BLaER1 treated with 17β-estradiol and CSF1 and Interleukin-3, amounts not matched to agents 10 nM and 100 nM (cell line): ENCODE measurements at regions not wholly inside any gene's neighbourhood (a gene's known extent, or its start where the extent isn't known, plus 50 kb on each side); places are given as distances from the start of the nearest gene placed in this dataset.

ENCODE experiments used
- H3K27ac ChIP-seq, 11 experiments: shearing (Covaris generic); formaldehyde crosslinking; 2 replicates each; pipeline ENCODE4 v1.8.1; 2022
- H3K27me3 ChIP-seq, 11 experiments: shearing (Covaris generic); formaldehyde crosslinking; 2 replicates each; pipeline ENCODE4 v1.8.1; 2022
- H3K36me3 ChIP-seq, 11 experiments: shearing (Covaris generic); formaldehyde crosslinking; 2 replicates each; pipeline ENCODE4 v1.8.1; 2022
- H3K4me1 ChIP-seq, 10 experiments: shearing (Covaris generic); formaldehyde crosslinking; 2 replicates each; pipeline ENCODE4 v1.8.1; 2022
- H3K4me2 ChIP-seq, 11 experiments: shearing (Covaris generic); formaldehyde crosslinking; 2 replicates each; pipeline ENCODE4 v1.8.1; 2022
- H3K4me3 ChIP-seq, 10 experiments: shearing (Covaris generic); formaldehyde crosslinking; 2 replicates each; pipeline ENCODE4 v1.8.1; 2022
- H3K9ac ChIP-seq, 11 experiments: shearing (Covaris generic); formaldehyde crosslinking; 2 replicates each; pipeline ENCODE4 v1.8.1; 2022
- H3K9me3 ChIP-seq, 11 experiments: shearing (Covaris generic); formaldehyde crosslinking; replicated peaks in 1 of 11; 2 replicates each; pipeline ENCODE4 v1.8.1; 2022
- H4K20me1 ChIP-seq, 11 experiments: shearing (Covaris generic); formaldehyde crosslinking; 2 replicates each; pipeline ENCODE4 v1.8.1; 2022
- Cebpa-rat ChIP-seq, 11 experiments: shearing (Covaris generic); IDR thresholded peaks; 2 replicates each; pipeline ENCODE4 v1.8.1; 2022

DNA sequence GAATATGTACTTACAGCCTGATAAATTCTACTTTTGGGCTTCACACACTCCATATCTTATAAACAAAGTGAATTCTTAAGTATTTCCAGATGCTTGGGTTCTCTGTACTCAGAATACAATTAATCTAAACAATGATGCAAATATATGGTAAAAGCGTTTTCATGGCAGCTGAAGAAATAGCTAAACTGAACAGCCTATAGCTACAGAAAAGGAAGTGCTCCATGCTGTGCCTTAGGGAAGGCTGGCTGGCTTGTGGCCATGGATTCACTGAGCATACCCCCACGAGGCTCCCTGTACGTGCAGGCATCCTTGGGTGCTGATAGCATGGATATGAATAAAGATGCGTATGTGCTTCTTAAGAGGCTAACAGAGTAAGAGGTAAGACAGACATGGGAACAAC, 264.0 kb downstream of the KLF13 start:
- H3K4me2 ChIP-seq, result no peak overlapping the region
- no peak for TF ChIP-seq Cebpa-rat (IDR thresholded peaks at IDR 0.05)
- H3K4me3 ChIP-seq, result no peak overlapping the region
- H3K9ac ChIP-seq, result no peak overlapping the region
- no peaks in the 10 kb centered on the region for H3K4me1 ChIP-seq
- H3K36me3 ChIP-seq, result no peaks in the 10 kb centered on the region
- H4K20me1 ChIP-seq, result no peaks in the 10 kb centered on the region
- no peaks in the 10 kb centered on the region for H3K9me3 ChIP-seq
- H3K27me3 ChIP-seq, result no peaks in the 10 kb centered on the region
- H3K27ac ChIP-seq, result no peak overlapping the region

DNA sequence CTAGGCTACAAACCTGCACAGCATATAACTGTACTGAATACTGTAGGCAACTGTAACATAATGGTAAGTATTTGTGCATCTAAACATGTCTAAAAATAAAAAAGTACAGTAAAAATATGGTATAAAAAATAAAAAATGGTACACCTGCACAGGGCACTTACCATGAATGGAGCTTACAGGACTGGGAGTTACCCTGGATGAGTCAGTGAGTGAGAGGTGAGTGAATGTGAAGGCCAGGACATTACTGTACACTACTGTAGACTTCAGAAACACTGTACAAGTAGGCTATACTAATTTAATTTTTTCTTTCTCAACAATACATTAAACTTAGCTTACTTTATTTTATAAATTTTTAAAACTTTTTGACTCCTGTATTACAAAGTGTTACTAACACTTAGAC, 265.3 kb downstream of the KLF13 start:
- H3K9me3 ChIP-seq, result no peaks in the 10 kb centered on the region
- no peaks in the 10 kb centered on the region for H4K20me1 ChIP-seq
- H3K36me3 ChIP-seq, result no peaks in the 10 kb centered on the region
- no peak overlapping the region for H3K4me2 ChIP-seq
- no peak overlapping the region for H3K4me3 ChIP-seq
- no peak overlapping the region for H3K27ac ChIP-seq
- H3K27me3 ChIP-seq, result no peaks in the 10 kb centered on the region
- TF ChIP-seq Cebpa-rat (IDR thresholded peaks at IDR 0.05), result no peak
- no peak overlapping the region for H3K9ac ChIP-seq
- peaks cover 0 to 10% (median 0%) of the 10 kb centered on the region in 10 experiments; a peak in 3 of 20 replicates for H3K4me1 ChIP-seq

DNA sequence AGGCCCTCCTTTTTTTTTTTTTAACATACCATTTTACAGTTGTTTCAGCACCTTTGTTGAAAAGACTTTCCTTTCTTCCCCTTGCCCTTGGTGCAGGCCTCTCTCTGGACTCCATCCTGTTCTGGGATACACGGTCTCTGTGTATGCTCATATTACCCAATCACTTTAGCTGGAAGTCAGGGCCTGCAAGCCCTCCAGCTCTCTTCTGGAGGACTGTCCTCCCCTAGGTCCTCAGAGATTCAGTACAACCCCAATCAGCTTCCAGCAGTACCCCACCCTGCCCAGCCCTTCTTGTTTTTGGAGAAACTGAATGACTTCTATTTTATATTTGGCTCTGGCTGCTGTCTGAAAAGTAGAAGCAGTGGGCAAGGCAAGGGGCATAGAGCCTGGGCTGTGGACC, 270.8 kb downstream of the KLF13 start:
- H3K9ac ChIP-seq, result no peak overlapping the region
- no peaks in the 10 kb centered on the region for H4K20me1 ChIP-seq
- no peak for TF ChIP-seq Cebpa-rat (IDR thresholded peaks at IDR 0.05)
- H3K4me1 ChIP-seq, result peaks cover 0 to 12% (median 0%) of the 10 kb centered on the region in 10 experiments; a peak in 3 of 20 replicates
- H3K36me3 ChIP-seq, result no peaks in the 10 kb centered on the region
- no peak overlapping the region for H3K27ac ChIP-seq
- peaks cover 0 to 17% (median 3%) of the 10 kb centered on the region in 11 experiments; a peak in 7 of 22 replicates for H3K9me3 ChIP-seq
- no peaks in the 10 kb centered on the region for H3K27me3 ChIP-seq
- no peak overlapping the region for H3K4me3 ChIP-seq
- no peak overlapping the region for H3K4me2 ChIP-seq

DNA sequence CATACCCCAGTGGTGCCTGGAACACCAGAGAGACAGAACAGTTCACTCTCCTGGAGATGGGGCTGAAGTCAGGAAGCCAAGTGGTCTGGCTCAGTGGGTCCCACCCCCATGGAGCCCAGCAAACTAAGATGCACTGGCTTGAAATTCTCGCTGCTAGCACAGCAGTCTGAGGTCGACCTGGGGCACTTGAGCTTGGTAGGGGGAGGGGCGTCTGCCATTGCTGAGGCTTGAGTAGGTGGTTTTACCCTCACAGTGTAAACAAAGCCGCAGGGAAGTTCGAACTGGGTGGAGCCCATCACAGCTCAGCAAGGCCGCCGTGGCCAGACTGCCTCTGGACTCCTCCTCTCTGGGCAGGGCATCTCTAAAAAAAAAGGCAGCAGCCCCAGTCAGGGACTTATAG, 272.0 kb downstream of the KLF13 start:
- Histone ChIP-seq H3K4me3 (no peak overlapping the region), H4K20me1 (no peaks in the 10 kb centered on the region), H3K9me3 (peaks cover 0 to 24% (median 10%) of the 10 kb centered on the region in 11 experiments; a peak in 13 of 22 replicates), H3K27me3 (no peaks in the 10 kb centered on the region), H3K4me2 (no peak overlapping the region), H3K4me1 (peaks cover 0 to 12% (median 0%) of the 10 kb centered on the region in 10 experiments; a peak in 3 of 20 replicates), H3K9ac (no peak overlapping the region), H3K27ac (no peak overlapping the region), H3K36me3 (no peaks in the 10 kb centered on the region)
- no peak for TF ChIP-seq Cebpa-rat (IDR thresholded peaks at IDR 0.05)

DNA sequence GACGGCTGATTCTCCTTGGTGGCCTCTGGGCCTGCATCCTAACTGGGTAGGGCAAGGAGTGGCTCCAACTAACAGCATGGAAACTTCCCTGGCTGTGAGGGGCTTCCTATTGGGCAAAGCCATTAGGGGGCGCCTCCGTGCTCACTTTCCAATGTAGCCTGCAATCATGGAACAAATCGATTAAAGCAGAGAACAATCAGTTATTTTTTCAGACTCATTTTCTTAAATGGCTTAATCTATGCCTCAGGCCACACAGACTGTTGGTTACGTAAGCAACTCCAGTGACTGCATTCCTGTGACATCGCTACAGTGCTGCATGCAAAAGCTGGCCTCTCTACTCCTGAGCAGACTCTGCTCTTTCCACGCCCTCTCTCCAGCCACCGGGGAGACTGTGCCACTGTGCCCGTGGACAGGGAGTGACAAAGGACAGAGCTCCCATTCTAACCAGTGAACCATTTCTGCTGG, 278.9 kb downstream of the KLF13 start:
- no peak overlapping the region for H3K9ac ChIP-seq
- TF ChIP-seq Cebpa-rat (IDR thresholded peaks at IDR 0.05), result no peak
- H3K27ac ChIP-seq, result no peak overlapping the region

DNA sequence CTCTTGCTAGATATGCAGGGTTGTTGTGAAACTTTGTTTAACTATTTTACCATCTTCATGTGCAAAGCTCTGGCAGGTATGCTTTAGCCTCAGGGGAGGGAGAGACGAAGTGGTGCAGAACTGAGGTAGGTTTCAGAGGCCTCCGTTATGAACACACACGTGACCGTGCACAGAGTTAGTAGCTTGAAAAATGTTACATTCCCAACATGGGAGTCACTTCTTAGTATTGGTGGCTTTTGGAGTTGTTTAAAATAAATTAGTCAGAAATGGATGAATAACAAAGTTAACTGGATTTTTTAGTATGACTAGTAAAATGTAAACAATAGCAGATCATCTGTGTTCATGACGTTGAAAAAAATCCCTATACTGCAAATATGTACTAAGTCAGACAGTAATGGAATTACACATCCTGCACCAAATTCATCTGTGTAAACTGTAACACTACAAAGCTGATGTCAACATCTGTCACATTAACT, 279.6 kb downstream of the KLF13 start:
- Histone ChIP-seq H3K9me3 (peaks cover 0 to 11% (median 8%) of the 10 kb centered on the region in 11 experiments; a peak in 10 of 22 replicates), H3K27me3 (no peaks in the 10 kb centered on the region), H3K4me3 (no peak overlapping the region), H3K4me1 (peaks cover 0 to 17% (median 0%) of the 10 kb centered on the region in 10 experiments; a peak in 8 of 20 replicates), H4K20me1 (no peaks in the 10 kb centered on the region), H3K9ac (no peak overlapping the region), H3K4me2 (no peak overlapping the region), H3K27ac (no peak overlapping the region), H3K36me3 (no peaks in the 10 kb centered on the region)
- TF ChIP-seq Cebpa-rat (IDR thresholded peaks at IDR 0.05), result no peak

More for the DNA sequence above, 278.9 kb downstream of the KLF13 start:
- Histone ChIP-seq H3K9me3 (peaks cover 0 to 11% (median 8%) of the 10 kb centered on the region in 11 experiments; a peak in 10 of 22 replicates), H3K27me3 (no peaks in the 10 kb centered on the region), H4K20me1 (no peaks in the 10 kb centered on the region), H3K4me2 (no peak overlapping the region), H3K4me3 (no peak overlapping the region), H3K36me3 (no peaks in the 10 kb centered on the region), H3K4me1 (peaks cover 0 to 17% (median 0%) of the 10 kb centered on the region in 10 experiments; a peak in 8 of 20 replicates)

DNA sequence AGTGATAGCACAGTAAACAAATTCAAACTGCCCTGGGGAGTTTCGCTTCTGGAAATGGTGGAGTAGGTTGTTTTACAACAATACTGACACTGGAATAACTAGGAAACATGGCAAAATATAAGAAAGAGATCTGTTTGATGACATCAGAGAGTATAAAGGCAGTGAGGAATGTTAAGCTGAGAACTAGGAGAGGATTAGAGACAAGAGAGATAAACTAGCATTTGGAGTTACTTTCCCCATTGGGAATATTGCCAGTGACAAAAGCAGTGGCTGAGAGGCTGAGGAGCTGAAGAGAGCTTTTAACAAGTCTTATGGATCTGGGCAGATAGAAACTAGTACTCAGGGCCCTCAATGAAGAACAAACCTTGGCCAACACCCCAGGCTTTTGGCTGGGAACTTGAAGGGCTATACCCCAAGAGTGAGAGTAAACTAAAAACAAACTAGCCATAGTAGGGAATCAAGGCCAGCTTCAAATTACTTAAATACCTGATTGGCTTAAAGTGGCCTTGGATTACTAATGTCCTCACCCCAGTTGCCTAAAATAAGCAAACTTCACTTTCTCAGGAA, 280.4 kb downstream of the KLF13 start:
- Histone ChIP-seq H3K27me3 (no peaks in the 10 kb centered on the region), H3K36me3 (no peaks in the 10 kb centered on the region), H3K9me3 (peaks cover 0 to 11% (median 8%) of the 10 kb centered on the region in 11 experiments; a peak in 11 of 22 replicates), H4K20me1 (no peaks in the 10 kb centered on the region), H3K9ac (no peak overlapping the region), H3K4me3 (no peak overlapping the region), H3K4me2 (no peak overlapping the region), H3K27ac (no peak overlapping the region), H3K4me1 (peaks cover 0 to 17% (median 0%) of the 10 kb centered on the region in 10 experiments; a peak in 8 of 20 replicates)
- TF ChIP-seq Cebpa-rat (IDR thresholded peaks at IDR 0.05), result no peak

DNA sequence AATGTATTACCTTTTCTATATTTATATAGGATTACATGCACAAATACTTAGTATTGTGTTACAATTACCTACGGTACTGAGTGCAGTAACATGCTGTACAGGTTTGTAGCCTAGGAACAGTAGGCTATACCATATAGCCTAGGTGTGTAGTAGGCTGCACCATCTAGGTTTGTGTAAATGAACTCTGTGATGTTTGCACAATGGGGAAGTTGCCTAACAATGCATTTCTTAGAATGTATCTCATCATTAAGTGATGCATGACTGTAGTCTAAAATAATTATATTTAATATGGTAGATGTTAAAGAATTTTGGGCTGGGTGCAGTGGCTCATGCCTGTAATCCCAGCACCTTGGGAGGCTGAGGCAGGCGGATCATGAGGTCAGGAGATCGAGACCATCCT, 281.0 kb downstream of the KLF13 start:
- Histone ChIP-seq H3K27ac (no peak overlapping the region), H3K27me3 (no peaks in the 10 kb centered on the region), H4K20me1 (no peaks in the 10 kb centered on the region), H3K4me1 (peaks cover 0 to 17% (median 0%) of the 10 kb centered on the region in 10 experiments; a peak in 8 of 20 replicates), H3K4me2 (no peak overlapping the region), H3K36me3 (no peaks in the 10 kb centered on the region), H3K4me3 (no peak overlapping the region), H3K9me3 (peaks cover 0 to 15% (median 8%) of the 10 kb centered on the region in 11 experiments; a peak in 11 of 22 replicates), H3K9ac (no peak overlapping the region)
- no peak for TF ChIP-seq Cebpa-rat (IDR thresholded peaks at IDR 0.05)

DNA sequence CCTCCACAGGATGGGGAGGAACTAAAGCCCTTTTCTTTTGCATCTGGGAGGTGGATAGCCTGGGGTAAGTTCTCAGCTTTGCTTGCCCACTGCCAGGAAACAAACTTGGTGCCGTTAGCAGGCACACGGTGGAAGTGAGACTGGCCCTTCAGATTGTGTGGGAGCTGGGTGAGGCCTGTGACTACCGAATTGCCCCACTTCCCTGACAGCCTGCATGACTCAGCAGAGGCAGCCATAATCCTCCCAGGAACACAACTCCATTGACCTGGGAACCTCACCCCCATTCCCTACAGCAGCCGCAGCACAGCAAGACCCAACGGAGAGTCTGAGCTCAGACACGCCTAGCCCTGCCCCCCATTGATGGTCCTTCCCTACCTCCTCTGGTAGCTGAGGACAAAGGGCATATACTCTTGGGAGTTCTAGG, 282.6 kb downstream of the KLF13 start:
- Histone ChIP-seq H3K4me3 (no peak overlapping the region), H3K27ac (peak overlapping the region in 3 of 11 experiments; percentile 7 to 66 (median 51); a peak in 6 of 22 replicates), H3K27me3 (no peaks in the 10 kb centered on the region), H4K20me1 (no peaks in the 10 kb centered on the region), H3K9me3 (peaks cover 0 to 10% (median 0%) of the 10 kb centered on the region in 11 experiments; a peak in 2 of 22 replicates), H3K9ac (no peak overlapping the region), H3K4me1 (peaks cover 0 to 17% (median 0%) of the 10 kb centered on the region in 10 experiments; a peak in 8 of 20 replicates), H3K36me3 (no peaks in the 10 kb centered on the region), H3K4me2 (peak overlapping the region in 5 of 11 experiments; percentile 20 to 43 (median 30); a peak in 7 of 22 replicates)
- no peak for TF ChIP-seq Cebpa-rat (IDR thresholded peaks at IDR 0.05)
